Testis (tissue), 2 donors: ENCODE measurements at regions not wholly inside any gene's neighbourhood (a gene's known extent, or its start where the extent isn't known, plus 50 kb on each side); places are given as distances from the start of the nearest gene placed in this dataset.

ENCODE experiments used
- DNase-seq: peaks from one replicate; pipeline ENCODE4 v3.0.0-alpha.2; 2019
- H3K27ac ChIP-seq, 2 donors: fragments of 200-600 bp; sonication (generic); one replicate each; pipeline ENCODE4 v1.5.1; 2019
- H3K27me3 ChIP-seq: fragments of 200-600 bp; sonication (generic); one replicate; pipeline ENCODE4 v1.5.1; 2019
- H3K36me3 ChIP-seq: fragments of 200-600 bp; sonication (generic); one replicate; pipeline ENCODE4 v1.5.1; 2017; ENCODE audit warnings: low read depth; ENCODE audit errors: missing control alignments
- H3K4me1 ChIP-seq: fragments of 200-600 bp; sonication (generic); one replicate; pipeline ENCODE4 v1.5.1; 2019
- H3K4me3 ChIP-seq, 2 donors: fragments of 200-600 bp; sonication (generic); one replicate each; pipeline ENCODE4 v1.5.1; 2017 to 2019
- H3K9me3 ChIP-seq: fragments of 200-600 bp; sonication (generic); one replicate; pipeline ENCODE4 v1.5.1; 2017
- POLR2A ChIP-seq: fragments of 450-650 bp; IDR thresholded peaks from one replicate; pipeline ENCODE4 v1.6.1; 2017; ENCODE audit warnings: antibody characterized with exemption, mild to moderate bottlenecking, moderate library complexity
- WGBS, 2 donors: methylation state at CpG; one replicate each; pipeline ENCODE4 v1.1.5; 2018; 5-methylcytosine and 5-hydroxymethylcytosine counted together
- intact Hi-C: fragments of 100-400 bp; cut with DNase I; formaldehyde crosslinking; loops from one replicate; pipeline ENCODE4 v1.15.1; 2023; ENCODE audit warnings: low total_unique reads
- TF ChIP-seq, protein P1 (sequence below), 3 experiments: fragments of 450-650 bp in 2 of 3; fragments of 200-600 bp in 1 of 3; sonication (generic) in 1 of 3; IDR thresholded peaks; one replicate each; pipeline ENCODE4 v1.5.1; 2016 to 2019; ENCODE audit warnings: antibody characterized with exemption in 3 of 3, mild to moderate bottlenecking in 2 of 3, moderate library complexity in 1 of 3

DNA sequence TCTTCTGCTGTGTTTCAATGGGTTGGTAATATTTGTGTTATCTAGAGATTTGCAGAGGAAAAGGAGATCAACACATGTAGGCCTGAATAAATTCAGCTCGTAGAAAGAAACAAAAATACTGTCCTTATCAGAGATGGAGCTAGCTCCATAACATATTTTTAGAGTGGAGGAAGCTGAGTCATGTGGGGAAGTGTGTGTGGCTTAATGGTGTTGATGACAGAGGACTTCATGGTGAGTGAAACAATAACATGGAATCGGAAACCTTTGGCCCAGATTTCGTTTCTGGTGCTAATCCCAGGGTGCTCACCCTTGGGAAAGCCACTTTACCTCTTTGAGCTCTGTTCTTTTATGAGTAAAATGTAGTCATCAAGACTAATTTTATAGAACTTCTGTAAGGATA lies 825.0 kb downstream of the TLR4 start:
- no peak for DNase-seq
- Histone ChIP-seq H3K4me3 (no peak overlapping the region), H3K9me3 (no peaks in the 10 kb centered on the region), H3K4me1 (no peaks in the 10 kb centered on the region), H3K36me3 (no peaks in the 10 kb centered on the region), H3K27me3 (no peaks in the 10 kb centered on the region), H3K27ac (no peak overlapping the region)
- 24 to 48% methylated on average over 3 of the region's 3 CpGs for WGBS, 2 donors
- TF ChIP-seq POLR2A = no peak
- TF ChIP-seq, protein P1, sequence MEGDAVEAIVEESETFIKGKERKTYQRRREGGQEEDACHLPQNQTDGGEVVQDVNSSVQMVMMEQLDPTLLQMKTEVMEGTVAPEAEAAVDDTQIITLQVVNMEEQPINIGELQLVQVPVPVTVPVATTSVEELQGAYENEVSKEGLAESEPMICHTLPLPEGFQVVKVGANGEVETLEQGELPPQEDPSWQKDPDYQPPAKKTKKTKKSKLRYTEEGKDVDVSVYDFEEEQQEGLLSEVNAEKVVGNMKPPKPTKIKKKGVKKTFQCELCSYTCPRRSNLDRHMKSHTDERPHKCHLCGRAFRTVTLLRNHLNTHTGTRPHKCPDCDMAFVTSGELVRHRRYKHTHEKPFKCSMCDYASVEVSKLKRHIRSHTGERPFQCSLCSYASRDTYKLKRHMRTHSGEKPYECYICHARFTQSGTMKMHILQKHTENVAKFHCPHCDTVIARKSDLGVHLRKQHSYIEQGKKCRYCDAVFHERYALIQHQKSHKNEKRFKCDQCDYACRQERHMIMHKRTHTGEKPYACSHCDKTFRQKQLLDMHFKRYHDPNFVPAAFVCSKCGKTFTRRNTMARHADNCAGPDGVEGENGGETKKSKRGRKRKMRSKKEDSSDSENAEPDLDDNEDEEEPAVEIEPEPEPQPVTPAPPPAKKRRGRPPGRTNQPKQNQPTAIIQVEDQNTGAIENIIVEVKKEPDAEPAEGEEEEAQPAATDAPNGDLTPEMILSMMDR (IDR thresholded peaks at IDR 0.05) = no peak
- intact Hi-C loops = no loop called here

DNA sequence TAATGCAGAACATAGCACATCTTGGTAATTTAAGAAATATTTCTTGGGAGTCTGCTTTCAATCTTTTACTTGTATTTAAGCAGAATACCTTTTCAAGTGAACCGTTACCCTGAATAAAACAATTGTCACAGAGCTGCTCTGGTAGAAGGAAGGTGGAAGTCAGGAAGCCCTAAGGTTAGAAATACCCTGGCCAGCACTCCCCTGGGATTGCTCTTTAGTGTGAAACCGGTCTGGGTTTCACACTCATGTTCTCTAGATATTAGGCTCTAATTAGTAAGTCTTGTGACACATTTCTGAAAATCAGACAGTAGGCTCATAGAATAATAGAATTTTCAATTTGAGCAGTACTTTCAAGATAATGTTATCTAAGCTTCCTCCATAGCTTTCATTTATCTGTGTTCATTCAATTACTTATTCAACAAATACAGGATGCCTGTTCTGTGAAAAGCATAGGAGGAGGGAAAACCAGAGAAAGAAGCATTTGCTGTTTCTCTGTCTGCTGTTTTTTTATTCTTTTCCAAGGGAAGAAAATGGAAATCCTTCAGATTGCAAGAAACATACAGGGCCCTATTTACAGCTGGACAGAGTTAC lies 825.5 kb downstream of the TLR4 start:
- H3K27me3 ChIP-seq = no peaks in the 10 kb centered on the region
- no peak overlapping the region for H3K4me3 ChIP-seq
- no peaks in the 10 kb centered on the region for H3K9me3 ChIP-seq
- no peaks in the 10 kb centered on the region for H3K4me1 ChIP-seq
- no peaks in the 10 kb centered on the region for H3K36me3 ChIP-seq
- TF ChIP-seq, protein P1 (IDR thresholded peaks at IDR 0.05) = no peak
- no peak for TF ChIP-seq POLR2A
- WGBS, 2 donors = 68 to 71% methylated on average over 2 of the region's 2 CpGs
- intact Hi-C loops = no loop called here
- H3K27ac ChIP-seq = no peak overlapping the region
- DNase-seq = no peak

DNA sequence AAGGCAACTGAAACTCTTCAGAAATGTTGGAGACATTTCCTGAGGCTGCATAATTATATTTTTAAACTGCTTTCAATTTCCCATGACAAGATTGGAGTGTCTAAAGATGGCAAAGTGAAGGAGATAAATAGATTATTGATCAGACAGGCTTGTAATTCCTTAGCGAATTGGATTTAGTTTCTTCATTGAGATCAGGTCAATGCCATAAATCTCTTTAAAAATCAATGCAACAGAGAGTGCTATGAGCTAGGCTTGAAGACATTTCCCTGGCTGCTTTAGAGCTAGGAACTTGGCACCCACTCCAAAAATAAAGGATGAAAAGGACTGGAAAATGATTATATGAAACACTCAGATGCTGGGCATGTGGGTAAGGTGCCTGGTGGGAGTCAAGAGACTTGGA lies 828.4 kb downstream of the TLR4 start:
- WGBS, 2 donors = 76 to 81% methylated on average over 1 of the region's 1 CpG
- Histone ChIP-seq H3K9me3 (no peaks in the 10 kb centered on the region), H3K36me3 (no peaks in the 10 kb centered on the region), H3K27me3 (no peaks in the 10 kb centered on the region), H3K27ac (no peak overlapping the region), H3K4me1 (no peaks in the 10 kb centered on the region), H3K4me3 (no peak overlapping the region)
- intact Hi-C loops = no loop called here
- TF ChIP-seq, protein P1 (IDR thresholded peaks at IDR 0.05) = no peak
- no peak for TF ChIP-seq POLR2A
- DNase-seq = no peak

DNA sequence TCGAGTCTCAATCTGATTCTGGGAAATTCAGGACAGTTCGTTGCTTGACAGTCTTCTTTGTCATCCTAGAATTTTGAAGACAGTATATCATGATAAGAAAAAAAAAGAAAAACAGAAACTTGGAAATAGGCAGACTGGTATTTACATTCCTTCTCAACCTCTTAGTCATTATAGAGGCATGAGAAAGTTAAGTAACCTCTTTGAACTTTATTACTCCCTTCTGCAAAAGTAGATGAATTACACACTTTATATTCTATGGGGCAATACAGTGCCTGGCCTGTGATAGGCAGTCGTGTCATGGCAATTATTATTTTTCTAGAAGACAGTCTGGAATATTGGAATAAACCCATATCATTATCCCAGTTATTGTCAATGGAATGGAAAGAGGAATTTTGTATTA lies 828.9 kb downstream of the TLR4 start:
- Histone ChIP-seq H3K4me1 (no peaks in the 10 kb centered on the region), H3K4me3 (no peak overlapping the region), H3K36me3 (no peaks in the 10 kb centered on the region), H3K27ac (no peak overlapping the region), H3K27me3 (no peaks in the 10 kb centered on the region), H3K9me3 (no peaks in the 10 kb centered on the region)
- no peak for DNase-seq
- TF ChIP-seq, protein P1 (IDR thresholded peaks at IDR 0.05) = no peak
- no peak for TF ChIP-seq POLR2A
- intact Hi-C loops = no loop called here
- WGBS, 2 donors = 62 to 63% methylated on average over 3 of the region's 3 CpGs

DNA sequence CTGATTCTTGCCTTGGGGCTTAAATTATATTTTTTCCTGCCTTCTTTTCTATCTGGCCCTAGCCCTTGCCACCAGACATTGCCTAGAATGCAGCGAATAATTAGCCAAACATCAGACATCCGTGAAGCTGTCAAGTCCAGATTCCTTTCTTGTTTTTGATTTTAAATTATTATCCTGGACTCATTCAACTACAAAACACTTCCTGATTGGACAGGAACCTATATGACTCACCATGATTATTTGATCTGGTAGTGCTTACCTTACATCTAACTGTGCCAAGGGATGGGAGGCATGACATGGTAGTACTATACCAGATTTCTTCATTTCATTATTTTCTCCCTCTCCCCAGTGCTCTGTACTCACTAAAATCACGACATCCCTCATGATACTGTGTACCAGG lies 829.6 kb downstream of the TLR4 start:
- Histone ChIP-seq H3K4me3 (no peak overlapping the region), H3K36me3 (no peaks in the 10 kb centered on the region), H3K9me3 (no peaks in the 10 kb centered on the region), H3K27me3 (no peaks in the 10 kb centered on the region), H3K27ac (no peak overlapping the region), H3K4me1 (no peaks in the 10 kb centered on the region)
- TF ChIP-seq POLR2A = no peak
- TF ChIP-seq, protein P1 (IDR thresholded peaks at IDR 0.05) = no peak
- intact Hi-C loops = no loop called here
- 70 to 73% methylated on average over 3 of the region's 3 CpGs for WGBS, 2 donors
- DNase-seq = no peak
